Liver (tissue), 8 donors: ENCODE measurements at regions not wholly inside any gene's neighbourhood (a gene's known extent, or its start where the extent isn't known, plus 50 kb on each side); places are given as distances from the start of the nearest gene placed in this dataset.

ENCODE experiments used
- DNase-seq: peaks from one replicate; pipeline ENCODE4 v3.0.0-alpha.2; 2017; ENCODE audit warnings: low spot score
- H3K27ac ChIP-seq, 2 donors: one replicate each; pipeline ENCODE4 v1.7.0; 2013; ENCODE audit warnings: inconsistent platforms in 2 of 2, low read length in 2 of 2, control low read depth in 1 of 2, low read depth in 1 of 2, mild to moderate bottlenecking in 1 of 2
- H3K27me3 ChIP-seq, 4 donors: one replicate each; pipeline versions ENCODE4 v1.6.1 to v1.7.0; 2013; ENCODE audit warnings: low read length in 3 of 4, inconsistent platforms in 1 of 4, mild to moderate bottlenecking in 1 of 4, moderate library complexity in 1 of 4; ENCODE audit not compliant: control insufficient read depth in 4 of 4, insufficient read depth in 4 of 4
- H3K36me3 ChIP-seq, 4 donors: one replicate each; pipeline versions ENCODE4 v1.6.1 to v1.7.0; 2013; ENCODE audit warnings: low read length in 3 of 4, mild to moderate bottlenecking in 3 of 4, low read depth in 1 of 4, moderate library complexity in 1 of 4; ENCODE audit not compliant: control insufficient read depth in 4 of 4, insufficient read depth in 3 of 4
- H3K4me1 ChIP-seq, 4 donors: one replicate each; pipeline versions ENCODE4 v1.6.1 to v1.7.0; 2013; ENCODE audit warnings: low read length in 3 of 4, mild to moderate bottlenecking in 3 of 4, moderate library complexity in 1 of 4; ENCODE audit not compliant: control insufficient read depth in 4 of 4, insufficient read depth in 4 of 4
- H3K4me3 ChIP-seq, 3 donors: one replicate each; pipeline versions ENCODE4 v1.6.1 to v1.7.0; 2013; ENCODE audit warnings: low read length in 3 of 3, control low read depth in 1 of 3, low read depth in 1 of 3, mild to moderate bottlenecking in 1 of 3
- H3K9ac ChIP-seq, 2 donors: one replicate each; pipeline ENCODE4 v1.7.0; 2013; ENCODE audit warnings: low read length in 2 of 2, mild to moderate bottlenecking in 2 of 2, moderate library complexity in 2 of 2, control low read depth in 1 of 2, low read depth in 1 of 2
- H3K9me3 ChIP-seq, 4 donors: one replicate each; pipeline versions ENCODE4 v1.6.1 to v1.7.0; 2013; ENCODE audit warnings: low read length in 3 of 4; ENCODE audit not compliant: control insufficient read depth in 4 of 4
- GABPA ChIP-seq, 2 donors: IDR thresholded peaks in 1 of 2; conservative IDR thresholded peaks in 1 of 2; 2 replicates each; pipeline ENCODE4 v1.6.1; 2016; ENCODE audit warnings: antibody characterized with exemption in 2 of 2, mild to moderate bottlenecking in 1 of 2, moderate library complexity in 1 of 2
- HNF4A ChIP-seq, 2 donors: conservative IDR thresholded peaks; 2 replicates each; pipeline ENCODE4 v1.6.1; 2016; ENCODE audit warnings: antibody characterized with exemption in 2 of 2, mild to moderate bottlenecking in 2 of 2
- HNF4G ChIP-seq: IDR thresholded peaks from 2 replicates; pipeline ENCODE4 v1.6.1; 2016; ENCODE audit warnings: antibody characterized with exemption
- JUND ChIP-seq, 2 donors: IDR thresholded peaks; 2 replicates each; pipeline ENCODE4 v1.6.1; 2016; ENCODE audit warnings: antibody characterized with exemption in 2 of 2
- NR2F2 ChIP-seq: IDR thresholded peaks from 2 replicates; pipeline ENCODE4 v1.6.1; 2016; ENCODE audit warnings: antibody characterized with exemption
- RAD21 ChIP-seq, 2 donors: IDR thresholded peaks; 2 replicates each; pipeline ENCODE4 v1.6.1; 2016; ENCODE audit warnings: antibody characterized with exemption in 2 of 2, mild to moderate bottlenecking in 2 of 2
- YY1 ChIP-seq: IDR thresholded peaks from 2 replicates; pipeline ENCODE4 v1.6.1; 2016; ENCODE audit warnings: antibody characterized with exemption, mild to moderate bottlenecking
- WGBS: extraction: QIAGEN DNeasy Blood & Tissue Kit; methylation state at CpG from one replicate; pipeline ENCODE4 v1.1.7; 2013; 5-methylcytosine and 5-hydroxymethylcytosine counted together
- TF ChIP-seq, protein P1 (sequence below): IDR thresholded peaks from 2 replicates; pipeline ENCODE4 v1.6.1; 2016; ENCODE audit warnings: antibody characterized with exemption
- TF ChIP-seq, protein P2 (sequence below): IDR thresholded peaks from 2 replicates; pipeline ENCODE4 v1.6.1; 2016; ENCODE audit warnings: antibody characterized with exemption, mild to moderate bottlenecking
- TF ChIP-seq, protein P3 (sequence below): fragments of 150-350 bp; IDR thresholded peaks from 2 replicates; pipeline ENCODE4 v1.5.1; 2017; ENCODE audit warnings: improper control_type of control experiment, low read depth, low read length; ENCODE audit not compliant: missing input control
- TF ChIP-seq, protein P4 (sequence below): IDR thresholded peaks from 2 replicates; pipeline ENCODE4 v1.6.1; 2016; ENCODE audit warnings: antibody characterized with exemption
- donor health status: healthy.
- donor health status: healthy.
- donor health status: healthy.
- donor health status: healthy.
- donor health status: healthy.

DNA sequence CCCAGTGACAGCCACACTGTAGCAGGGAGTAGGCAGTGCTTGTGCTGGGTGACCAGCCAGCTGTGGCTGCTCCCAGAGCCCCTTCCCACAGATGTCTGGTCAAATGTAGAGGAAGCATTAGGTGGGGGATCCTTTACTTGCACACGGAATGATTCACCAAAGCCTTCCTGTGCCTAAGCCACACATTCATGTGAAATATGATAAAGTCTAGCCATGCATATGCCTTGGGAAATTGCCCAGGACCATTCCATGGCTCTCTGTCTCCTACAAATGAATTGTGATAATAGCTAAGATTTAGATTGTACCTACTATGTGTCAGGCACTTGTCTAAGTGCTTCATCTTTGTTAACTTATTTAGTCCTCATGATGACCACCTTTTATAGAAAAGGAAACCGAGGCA lies 217.5 kb upstream of the E2F8 start:
- Histone ChIP-seq H3K4me3 (no peak overlapping the region), H3K9me3 (no peaks in the 10 kb centered on the region), H3K36me3 (no peaks in the 10 kb centered on the region), H3K27ac (no peak overlapping the region), H3K4me1 (peaks cover 2 to 8% (median 4%) of the 10 kb centered on the region in 4 donors), H3K9ac (no peak overlapping the region), H3K27me3 (no peaks in the 10 kb centered on the region)
- WGBS: 86% methylated on average over 2 of the region's 2 CpGs
- DNase-seq: no peak
- no peak for TF ChIP-seq NR2F2
- TF ChIP-seq GABPA (IDR thresholded peaks at IDR 0.05 in 1 of 2, conservative IDR thresholded peaks at IDR 0.05 in 1 of 2): no peak
- TF ChIP-seq, protein P1, sequence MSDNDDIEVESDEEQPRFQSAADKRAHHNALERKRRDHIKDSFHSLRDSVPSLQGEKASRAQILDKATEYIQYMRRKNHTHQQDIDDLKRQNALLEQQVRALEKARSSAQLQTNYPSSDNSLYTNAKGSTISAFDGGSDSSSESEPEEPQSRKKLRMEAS: no peak
- TF ChIP-seq, protein P2, sequence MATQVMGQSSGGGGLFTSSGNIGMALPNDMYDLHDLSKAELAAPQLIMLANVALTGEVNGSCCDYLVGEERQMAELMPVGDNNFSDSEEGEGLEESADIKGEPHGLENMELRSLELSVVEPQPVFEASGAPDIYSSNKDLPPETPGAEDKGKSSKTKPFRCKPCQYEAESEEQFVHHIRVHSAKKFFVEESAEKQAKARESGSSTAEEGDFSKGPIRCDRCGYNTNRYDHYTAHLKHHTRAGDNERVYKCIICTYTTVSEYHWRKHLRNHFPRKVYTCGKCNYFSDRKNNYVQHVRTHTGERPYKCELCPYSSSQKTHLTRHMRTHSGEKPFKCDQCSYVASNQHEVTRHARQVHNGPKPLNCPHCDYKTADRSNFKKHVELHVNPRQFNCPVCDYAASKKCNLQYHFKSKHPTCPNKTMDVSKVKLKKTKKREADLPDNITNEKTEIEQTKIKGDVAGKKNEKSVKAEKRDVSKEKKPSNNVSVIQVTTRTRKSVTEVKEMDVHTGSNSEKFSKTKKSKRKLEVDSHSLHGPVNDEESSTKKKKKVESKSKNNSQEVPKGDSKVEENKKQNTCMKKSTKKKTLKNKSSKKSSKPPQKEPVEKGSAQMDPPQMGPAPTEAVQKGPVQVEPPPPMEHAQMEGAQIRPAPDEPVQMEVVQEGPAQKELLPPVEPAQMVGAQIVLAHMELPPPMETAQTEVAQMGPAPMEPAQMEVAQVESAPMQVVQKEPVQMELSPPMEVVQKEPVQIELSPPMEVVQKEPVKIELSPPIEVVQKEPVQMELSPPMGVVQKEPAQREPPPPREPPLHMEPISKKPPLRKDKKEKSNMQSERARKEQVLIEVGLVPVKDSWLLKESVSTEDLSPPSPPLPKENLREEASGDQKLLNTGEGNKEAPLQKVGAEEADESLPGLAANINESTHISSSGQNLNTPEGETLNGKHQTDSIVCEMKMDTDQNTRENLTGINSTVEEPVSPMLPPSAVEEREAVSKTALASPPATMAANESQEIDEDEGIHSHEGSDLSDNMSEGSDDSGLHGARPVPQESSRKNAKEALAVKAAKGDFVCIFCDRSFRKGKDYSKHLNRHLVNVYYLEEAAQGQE: no peak
- no peak for TF ChIP-seq YY1
- no peak for TF ChIP-seq HNF4A (conservative IDR thresholded peaks at IDR 0.05)
- TF ChIP-seq, protein P3, sequence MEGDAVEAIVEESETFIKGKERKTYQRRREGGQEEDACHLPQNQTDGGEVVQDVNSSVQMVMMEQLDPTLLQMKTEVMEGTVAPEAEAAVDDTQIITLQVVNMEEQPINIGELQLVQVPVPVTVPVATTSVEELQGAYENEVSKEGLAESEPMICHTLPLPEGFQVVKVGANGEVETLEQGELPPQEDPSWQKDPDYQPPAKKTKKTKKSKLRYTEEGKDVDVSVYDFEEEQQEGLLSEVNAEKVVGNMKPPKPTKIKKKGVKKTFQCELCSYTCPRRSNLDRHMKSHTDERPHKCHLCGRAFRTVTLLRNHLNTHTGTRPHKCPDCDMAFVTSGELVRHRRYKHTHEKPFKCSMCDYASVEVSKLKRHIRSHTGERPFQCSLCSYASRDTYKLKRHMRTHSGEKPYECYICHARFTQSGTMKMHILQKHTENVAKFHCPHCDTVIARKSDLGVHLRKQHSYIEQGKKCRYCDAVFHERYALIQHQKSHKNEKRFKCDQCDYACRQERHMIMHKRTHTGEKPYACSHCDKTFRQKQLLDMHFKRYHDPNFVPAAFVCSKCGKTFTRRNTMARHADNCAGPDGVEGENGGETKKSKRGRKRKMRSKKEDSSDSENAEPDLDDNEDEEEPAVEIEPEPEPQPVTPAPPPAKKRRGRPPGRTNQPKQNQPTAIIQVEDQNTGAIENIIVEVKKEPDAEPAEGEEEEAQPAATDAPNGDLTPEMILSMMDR: no peak

DNA sequence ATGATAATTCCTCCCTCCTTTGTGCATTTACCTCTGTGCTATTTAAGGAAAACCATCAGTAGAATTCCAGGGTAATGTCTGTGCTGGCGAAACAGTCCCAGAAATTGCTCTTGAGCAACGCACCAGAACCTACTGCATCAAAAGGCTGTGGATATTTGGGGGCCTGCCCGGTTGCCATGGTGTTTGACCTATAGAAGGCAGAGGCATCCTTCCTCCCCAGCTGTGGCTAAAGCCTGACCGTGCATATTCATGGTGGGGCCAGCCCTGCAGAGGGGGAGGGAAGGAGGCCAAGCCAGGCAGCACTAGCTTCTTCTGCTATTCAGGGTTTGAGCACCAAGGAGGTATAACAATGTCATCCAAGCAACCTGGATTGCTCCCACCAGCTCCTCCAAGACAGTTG lies 215.0 kb upstream of the E2F8 start:
- no peak for TF ChIP-seq HNF4G
- TF ChIP-seq, protein P2: no peak
- no peak for TF ChIP-seq JUND (IDR thresholded peaks at IDR 0.05)
- TF ChIP-seq NR2F2: no peak
- TF ChIP-seq, protein P3: no peak
- TF ChIP-seq RAD21 (IDR thresholded peaks at IDR 0.05): no peak
- TF ChIP-seq, protein P1: no peak
- TF ChIP-seq, protein P4, sequence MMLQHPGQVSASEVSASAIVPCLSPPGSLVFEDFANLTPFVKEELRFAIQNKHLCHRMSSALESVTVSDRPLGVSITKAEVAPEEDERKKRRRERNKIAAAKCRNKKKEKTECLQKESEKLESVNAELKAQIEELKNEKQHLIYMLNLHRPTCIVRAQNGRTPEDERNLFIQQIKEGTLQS: no peak
- TF ChIP-seq GABPA (IDR thresholded peaks at IDR 0.05 in 1 of 2, conservative IDR thresholded peaks at IDR 0.05 in 1 of 2): no peak
- Histone ChIP-seq H3K27me3 (no peaks in the 10 kb centered on the region), H3K36me3 (no peaks in the 10 kb centered on the region), H3K9ac (no peak overlapping the region), H3K27ac (no peak overlapping the region), H3K4me1 (peaks cover 3 to 14% (median 4%) of the 10 kb centered on the region in 4 donors), H3K9me3 (no peaks in the 10 kb centered on the region), H3K4me3 (no peak overlapping the region)
- WGBS: 84% methylated on average over 4 of the region's 4 CpGs
- no peak for DNase-seq
